Lung (tissue), 11 donors: ENCODE measurements at regions not wholly inside any gene's neighbourhood (a gene's known extent, or its start where the extent isn't known, plus 50 kb on each side); places are given as distances from the start of the nearest gene placed in this dataset.
"Not testable (repeated sequence)": the region's sequence is repeated elsewhere in the genome, so short reads cannot be mapped to it uniquely, and the experiment has no call there.

Experiments
- ATAC-seq: fragments of 200-7000 bp; cut with Tn5 transposase; one replicate; pipeline ENCODE4 v1.9.1; 2020; ENCODE audit warnings: moderate number of reproducible peaks; ENCODE audit not compliant: insufficient read depth, low FRiP score
- DNase-seq, 3 donors: peaks; one replicate each; pipeline ENCODE4 v3.0.0-alpha.2; 2013 to 2017
- H3K27ac ChIP-seq, 2 donors: one replicate each; pipeline ENCODE4 v1.5.1; 2013; ENCODE audit warnings: mild to moderate bottlenecking in 2 of 2, moderate library complexity in 2 of 2, control low read depth in 1 of 2, inconsistent platforms in 1 of 2, low read depth in 1 of 2, low read length in 1 of 2
- H3K27me3 ChIP-seq, 3 donors: one replicate each; pipeline ENCODE4 v1.5.1; 2013; ENCODE audit warnings: low read length in 2 of 3; ENCODE audit not compliant: control insufficient read depth in 3 of 3, insufficient read depth in 3 of 3
- H3K36me3 ChIP-seq, 4 donors: one replicate each; pipeline ENCODE4 v1.5.1; 2013; ENCODE audit warnings: low read length in 4 of 4, mild to moderate bottlenecking in 1 of 4, moderate library complexity in 1 of 4; ENCODE audit not compliant: control insufficient read depth in 4 of 4, insufficient read depth in 4 of 4
- H3K4me1 ChIP-seq, 5 donors: one replicate each; pipeline ENCODE4 v1.5.1; 2013; ENCODE audit warnings: low read length in 5 of 5, mild to moderate bottlenecking in 2 of 5, moderate library complexity in 1 of 5; ENCODE audit not compliant: control insufficient read depth in 5 of 5, insufficient read depth in 5 of 5
- H3K4me3 ChIP-seq: one replicate; pipeline ENCODE4 v1.5.1; 2013; ENCODE audit warnings: mild to moderate bottlenecking, control low read depth, moderate library complexity
- H3K9ac ChIP-seq, 2 donors: one replicate each; pipeline ENCODE4 v1.5.1; 2013; ENCODE audit warnings: low read length in 2 of 2, control low read depth in 1 of 2; ENCODE audit not compliant: insufficient read depth in 1 of 2
- H3K9me3 ChIP-seq, 4 donors: one replicate each; pipeline ENCODE4 v1.5.1; 2013; ENCODE audit warnings: low read length in 3 of 4, mild to moderate bottlenecking in 1 of 4, moderate library complexity in 1 of 4; ENCODE audit not compliant: control insufficient read depth in 4 of 4, insufficient read depth in 3 of 4
- CTCF ChIP-seq: IDR thresholded peaks from 2 replicates; pipeline ENCODE4 v1.5.1; 2012; ENCODE audit warnings: mild to moderate bottlenecking; ENCODE audit errors: control extremely low read depth, extremely low read depth
- WGBS, 2 donors: extraction: QIAGEN DNeasy Blood & Tissue Kit; methylation state at CpG; one replicate each; pipeline ENCODE4 v1.1.7; 2013; 5-methylcytosine and 5-hydroxymethylcytosine counted together
- donor health status: control.
- donor health status: control.
- donor health status: Bipolar disorder and iron deficiency.
- donor health status: healthy.
- donor health status: DM: yes; HTN: yes; CAD: no.

GRCh38 chr7:66442385-66442784, 186.3 kb upstream of the KCTD7 start:
- peaks cover 0 to 9% (median 0%) of the 10 kb centered on the region in 5 donors for H3K4me1 ChIP-seq
- no peaks in the 10 kb centered on the region for H3K36me3 ChIP-seq
- no peaks in the 10 kb centered on the region for H3K27me3 ChIP-seq
- no peak for TF ChIP-seq CTCF
- H3K9ac ChIP-seq, result no peak overlapping the region
- no peaks in the 10 kb centered on the region for H3K9me3 ChIP-seq
- no peak overlapping the region for H3K4me3 ChIP-seq
- 62 to 82% methylated on average over 4 of the region's 4 CpGs for WGBS, 2 donors
- no peak overlapping the region for H3K27ac ChIP-seq
- ATAC-seq, result no peak
- no peak for DNase-seq

- no peak for TF ChIP-seq CTCF
- Histone ChIP-seq H3K27ac (no peak overlapping the region), H3K27me3 (no peaks in the 10 kb centered on the region), H3K4me3 (no peak overlapping the region), H3K4me1 (peaks cover 0 to 6% (median 0%) of the 10 kb centered on the region in 5 donors), H3K9me3 (no peaks in the 10 kb centered on the region), H3K36me3 (no peaks in the 10 kb centered on the region), H3K9ac (no peak overlapping the region)
- no peak for DNase-seq
- ATAC-seq, result no peak
Measured at GRCh38 chr7:66443946-66444345, 184.7 kb upstream of the KCTD7 start.

DNA sequence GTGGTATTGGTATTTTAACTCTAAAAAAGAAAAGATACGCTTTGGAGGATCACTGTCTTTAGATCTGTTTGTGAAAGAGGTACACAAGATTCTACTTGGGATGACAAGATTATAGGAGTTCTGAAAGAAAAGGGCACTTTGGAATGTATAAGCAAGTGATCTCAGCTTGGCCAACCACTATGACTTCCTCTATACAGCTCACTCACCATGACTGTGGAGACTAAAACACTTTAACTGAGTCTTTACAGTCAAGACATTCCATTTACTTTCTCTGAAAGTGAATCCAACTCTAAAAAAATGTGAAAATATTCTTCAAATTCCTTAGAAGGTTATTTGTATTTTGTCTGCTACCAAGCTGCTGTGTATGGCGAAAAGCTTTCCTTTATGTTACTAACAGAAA, 181.7 kb upstream of the KCTD7 start:
- 95 to 97% methylated on average over 2 of the region's 2 CpGs for WGBS, 2 donors
- DNase-seq, H3K27ac ChIP-seq, H3K9me3 ChIP-seq, H3K36me3 ChIP-seq, H3K4me3 ChIP-seq, H3K9ac ChIP-seq, H3K4me1 ChIP-seq, ATAC-seq, H3K27me3 ChIP-seq: not testable (repeated sequence)

DNA sequence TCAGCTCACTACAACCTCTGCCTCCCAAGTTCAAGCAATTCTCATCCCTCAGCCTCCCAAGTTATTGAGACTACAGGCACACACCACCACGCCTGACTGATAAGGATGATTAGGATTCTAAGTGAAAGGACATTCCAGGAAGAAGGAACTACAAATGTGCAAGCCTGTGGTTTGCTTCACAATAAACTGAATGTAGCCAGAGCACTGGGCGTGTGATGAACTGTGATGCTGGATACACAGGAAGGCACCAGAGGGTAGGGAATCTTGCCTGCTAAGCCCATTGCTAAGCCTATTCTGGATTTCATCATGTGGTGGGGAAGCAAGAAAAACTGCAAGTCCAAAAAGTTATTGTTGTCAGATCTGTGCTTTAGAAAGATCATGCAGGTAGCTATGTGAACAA, 177.9 kb upstream of the KCTD7 start:
- WGBS, 2 donors, result 79 to 91% methylated on average over 2 of the region's 2 CpGs
- not testable (repeated sequence) for H3K27me3 ChIP-seq, H3K4me3 ChIP-seq, H3K9me3 ChIP-seq, ATAC-seq, H3K36me3 ChIP-seq, DNase-seq, H3K4me1 ChIP-seq, H3K27ac ChIP-seq, H3K9ac ChIP-seq

- not testable (repeated sequence) for H3K36me3 ChIP-seq, H3K9me3 ChIP-seq, DNase-seq, H3K4me1 ChIP-seq, ATAC-seq, H3K4me3 ChIP-seq, H3K27ac ChIP-seq, H3K9ac ChIP-seq, H3K27me3 ChIP-seq
- WGBS, 2 donors, result 83 to 90% methylated on average over 2 of the region's 2 CpGs
Measured at GRCh38 chr7:66451713-66452112, 177.0 kb upstream of the KCTD7 start.
